ENCODE measurements at regions not wholly inside any gene's neighbourhood (a gene's known extent, or its start where the extent isn't known, plus 50 kb on each side); places are given as distances from the start of the nearest gene placed in this dataset.

- no peaks in the 10 kb centered on the region for H3K4me1 ChIP-seq (ENCODE audit: control insufficient read depth in 1 of 2, low read depth in 2 of 2)
- no peak for TF ChIP-seq CTCF (IDR thresholded peaks at IDR 0.05)
- H3K36me3 ChIP-seq: no peaks in the 10 kb centered on the region
- H3K4me3 ChIP-seq: no peak overlapping the region
- no peaks in the 10 kb centered on the region for H3K27me3 ChIP-seq (replicated peaks; ENCODE audit: insufficient read depth)
- no peak for ATAC-seq (ENCODE audit: insufficient number of reproducible peaks, low FRiP score, low read depth)
- no peak for DNase-seq (ENCODE audit: low spot score)
- no peak overlapping the region for H3K27ac ChIP-seq
- H3K9me3 ChIP-seq: no peaks in the 10 kb centered on the region
These were observed 116.6 kb upstream of the PRR20G start for GRCh38 chr3:127404221-127405009.

GRCh38 chr3:127403795-127404194 is 115.9 kb upstream of the PRR20G start:
- no peak for TF ChIP-seq CTCF (IDR thresholded peaks at IDR 0.05)
- no peaks in the 10 kb centered on the region for H3K27me3 ChIP-seq (replicated peaks; ENCODE audit: insufficient read depth)
- no peaks in the 10 kb centered on the region for H3K9me3 ChIP-seq
- no peaks in the 10 kb centered on the region for H3K36me3 ChIP-seq
- H3K27ac ChIP-seq: no peak overlapping the region
- ATAC-seq (ENCODE audit: insufficient number of reproducible peaks, low FRiP score, low read depth) (no peak), DNase-seq (ENCODE audit: low spot score) (no peak)
- no peaks in the 10 kb centered on the region for H3K4me1 ChIP-seq (ENCODE audit: control insufficient read depth in 1 of 2, low read depth in 2 of 2)
- no peak overlapping the region for H3K4me3 ChIP-seq

GRCh38 chr3:127399154-127399553 is 111.3 kb upstream of the PRR20G start:
- no peaks in the 10 kb centered on the region for H3K27me3 ChIP-seq (replicated peaks; ENCODE audit: insufficient read depth)
- DNase-seq (ENCODE audit: low spot score): no peak
- no peak for TF ChIP-seq CTCF (IDR thresholded peaks at IDR 0.05)
- no peaks in the 10 kb centered on the region for H3K36me3 ChIP-seq
- H3K4me1 ChIP-seq (ENCODE audit: control insufficient read depth in 1 of 2, low read depth in 2 of 2): no peaks in the 10 kb centered on the region
- no peak overlapping the region for H3K27ac ChIP-seq
- no peak for ATAC-seq (ENCODE audit: insufficient number of reproducible peaks, low FRiP score, low read depth)
- no peak overlapping the region for H3K4me3 ChIP-seq
- no peaks in the 10 kb centered on the region for H3K9me3 ChIP-seq

GRCh38 chr3:127396473-127396872 is 108.6 kb upstream of the PRR20G start:
- no peak for TF ChIP-seq CTCF (IDR thresholded peaks at IDR 0.05)
- no peak overlapping the region for H3K4me3 ChIP-seq
- H3K9me3 ChIP-seq: no peaks in the 10 kb centered on the region
- no peaks in the 10 kb centered on the region for H3K27me3 ChIP-seq (replicated peaks; ENCODE audit: insufficient read depth)
- no peak overlapping the region for H3K27ac ChIP-seq
- H3K36me3 ChIP-seq: no peaks in the 10 kb centered on the region
- DNase-seq (ENCODE audit: low spot score) (no peak), ATAC-seq (ENCODE audit: insufficient number of reproducible peaks, low FRiP score, low read depth) (no peak)
- no peaks in the 10 kb centered on the region for H3K4me1 ChIP-seq (ENCODE audit: control insufficient read depth in 1 of 2, low read depth in 2 of 2)

- ATAC-seq (ENCODE audit: insufficient number of reproducible peaks, low FRiP score, low read depth) (no peak), DNase-seq (ENCODE audit: low spot score) (no peak)
- H3K27me3 ChIP-seq (replicated peaks; ENCODE audit: insufficient read depth): no peaks in the 10 kb centered on the region
- no peak for TF ChIP-seq CTCF (IDR thresholded peaks at IDR 0.05)
- no peaks in the 10 kb centered on the region for H3K9me3 ChIP-seq
- no peaks in the 10 kb centered on the region for H3K36me3 ChIP-seq
- no peak overlapping the region for H3K4me3 ChIP-seq
- H3K27ac ChIP-seq: no peak overlapping the region
- no peaks in the 10 kb centered on the region for H3K4me1 ChIP-seq (ENCODE audit: control insufficient read depth in 1 of 2, low read depth in 2 of 2)
These were observed 108.0 kb upstream of the PRR20G start for GRCh38 chr3:127395663-127396355.

Measured in thoracic aorta (tissue), 2 donors.